Bronchial epithelial cell (primary cell): ENCODE measurements at regions not wholly inside any gene's neighbourhood (a gene's known extent, or its start where the extent isn't known, plus 50 kb on each side); places are given as distances from the start of the nearest gene placed in this dataset.
A peak's percentile ranks its signal among the peaks of the same experiment; 100 is the strongest.

ENCODE experiments used
- DNase-seq: peaks from one replicate; pipeline ENCODE4 v3.0.0-alpha.2; 2010; ENCODE audit warnings: low read depth
- FAIRE-seq: peaks from 2 replicates; lab custom pipeline; 2011; peaks lifted over from hg19 to GRCh38; lab: Jason Lieb, UNC
- H3K27me3 ChIP-seq: 2 replicates; pipeline ENCODE4 v1.5.1; 2011; ENCODE audit warnings: low read length; ENCODE audit not compliant: control insufficient read depth, insufficient read depth
- H3K36me3 ChIP-seq: 2 replicates; pipeline ENCODE4 v1.5.1; 2011; ENCODE audit warnings: low read length; ENCODE audit not compliant: control insufficient read depth, insufficient read depth
- H3K4me3 ChIP-seq: 2 replicates; pipeline ENCODE4 v1.5.1; 2011; ENCODE audit warnings: mild to moderate bottlenecking, low read depth, low read length, control low read depth
- TF ChIP-seq, protein P1 (sequence below): IDR thresholded peaks from 2 replicates; pipeline ENCODE4 v1.5.1; 2011; ENCODE audit warnings: mild to moderate bottlenecking, moderate library complexity, low read length, control low read depth, inconsistent platforms; ENCODE audit not compliant: insufficient read depth, severe bottlenecking

- TF ChIP-seq, protein P1, sequence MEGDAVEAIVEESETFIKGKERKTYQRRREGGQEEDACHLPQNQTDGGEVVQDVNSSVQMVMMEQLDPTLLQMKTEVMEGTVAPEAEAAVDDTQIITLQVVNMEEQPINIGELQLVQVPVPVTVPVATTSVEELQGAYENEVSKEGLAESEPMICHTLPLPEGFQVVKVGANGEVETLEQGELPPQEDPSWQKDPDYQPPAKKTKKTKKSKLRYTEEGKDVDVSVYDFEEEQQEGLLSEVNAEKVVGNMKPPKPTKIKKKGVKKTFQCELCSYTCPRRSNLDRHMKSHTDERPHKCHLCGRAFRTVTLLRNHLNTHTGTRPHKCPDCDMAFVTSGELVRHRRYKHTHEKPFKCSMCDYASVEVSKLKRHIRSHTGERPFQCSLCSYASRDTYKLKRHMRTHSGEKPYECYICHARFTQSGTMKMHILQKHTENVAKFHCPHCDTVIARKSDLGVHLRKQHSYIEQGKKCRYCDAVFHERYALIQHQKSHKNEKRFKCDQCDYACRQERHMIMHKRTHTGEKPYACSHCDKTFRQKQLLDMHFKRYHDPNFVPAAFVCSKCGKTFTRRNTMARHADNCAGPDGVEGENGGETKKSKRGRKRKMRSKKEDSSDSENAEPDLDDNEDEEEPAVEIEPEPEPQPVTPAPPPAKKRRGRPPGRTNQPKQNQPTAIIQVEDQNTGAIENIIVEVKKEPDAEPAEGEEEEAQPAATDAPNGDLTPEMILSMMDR: no peak
- Histone ChIP-seq H3K36me3 (no peaks in the 10 kb centered on the region), H3K4me3 (no peak overlapping the region), H3K27me3 (no peaks in the 10 kb centered on the region)
- DNase-seq (no peak), FAIRE-seq (no peak)
Observed at GRCh38 chr3:104178680-104179079, 1188.0 kb upstream of the ALCAM start.

DNA sequence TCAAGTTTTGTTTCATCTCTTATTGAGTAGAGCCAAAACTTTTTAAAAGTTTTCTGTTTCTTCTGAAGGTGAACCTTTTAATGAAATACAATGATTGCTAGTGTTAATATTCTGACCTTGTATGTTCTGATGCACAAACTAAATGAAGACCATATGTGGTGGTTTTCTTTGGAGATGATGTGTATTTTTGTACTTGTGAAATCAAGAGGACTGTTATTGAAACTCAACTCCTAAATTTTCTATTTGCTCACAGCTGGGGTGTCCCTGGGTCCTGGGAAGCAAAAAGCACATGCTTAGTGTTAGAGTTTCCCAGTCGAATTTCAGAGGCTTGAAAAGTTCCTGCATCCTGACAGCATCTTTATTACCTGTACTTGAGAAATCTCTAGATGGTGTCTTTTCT lies 1185.8 kb upstream of the ALCAM start:
- no peak for DNase-seq
- no peak for FAIRE-seq
- Histone ChIP-seq H3K36me3 (no peaks in the 10 kb centered on the region), H3K4me3 (no peak overlapping the region), H3K27me3 (no peaks in the 10 kb centered on the region)
- TF ChIP-seq, protein P1: no peak

DNA sequence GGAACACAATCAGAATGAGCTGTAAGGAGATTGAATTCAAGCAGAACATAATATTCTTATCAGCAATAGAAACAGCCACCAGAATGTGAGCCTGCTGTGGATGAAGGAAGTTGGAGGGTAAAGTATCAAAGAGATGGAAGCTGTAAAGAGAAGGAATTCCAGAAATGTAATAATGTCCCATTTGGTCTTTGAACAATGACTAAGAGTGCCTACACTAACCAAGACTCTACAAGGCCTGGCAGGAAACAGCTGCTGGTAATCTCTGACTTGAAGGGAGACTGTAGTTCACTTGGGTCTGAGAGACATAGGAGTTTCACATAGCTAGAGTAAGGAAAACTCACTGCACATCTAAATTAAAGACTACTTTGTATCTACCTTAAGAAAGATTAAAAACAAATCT lies 1176.0 kb upstream of the ALCAM start:
- FAIRE-seq (no peak), DNase-seq (no peak)
- no peaks in the 10 kb centered on the region for H3K27me3 ChIP-seq
- no peaks in the 10 kb centered on the region for H3K36me3 ChIP-seq
- TF ChIP-seq, protein P1: no peak
- no peak overlapping the region for H3K4me3 ChIP-seq

GRCh38 chr3:104198131-104198530 lies 1168.6 kb upstream of the ALCAM start:
- H3K27me3 ChIP-seq: no peaks in the 10 kb centered on the region
- H3K4me3 ChIP-seq: no peak overlapping the region
- FAIRE-seq: no peak
- H3K36me3 ChIP-seq: no peaks in the 10 kb centered on the region
- TF ChIP-seq, protein P1: no peak
- no peak for DNase-seq

- DNase-seq (peak; percentile 57), FAIRE-seq (no peak)
- TF ChIP-seq, protein P1: no peak
- Histone ChIP-seq H3K4me3 (no peak overlapping the region), H3K36me3 (no peaks in the 10 kb centered on the region), H3K27me3 (no peaks in the 10 kb centered on the region)
Observed at GRCh38 chr3:104206925-104207324, 1159.8 kb upstream of the ALCAM start.

DNA sequence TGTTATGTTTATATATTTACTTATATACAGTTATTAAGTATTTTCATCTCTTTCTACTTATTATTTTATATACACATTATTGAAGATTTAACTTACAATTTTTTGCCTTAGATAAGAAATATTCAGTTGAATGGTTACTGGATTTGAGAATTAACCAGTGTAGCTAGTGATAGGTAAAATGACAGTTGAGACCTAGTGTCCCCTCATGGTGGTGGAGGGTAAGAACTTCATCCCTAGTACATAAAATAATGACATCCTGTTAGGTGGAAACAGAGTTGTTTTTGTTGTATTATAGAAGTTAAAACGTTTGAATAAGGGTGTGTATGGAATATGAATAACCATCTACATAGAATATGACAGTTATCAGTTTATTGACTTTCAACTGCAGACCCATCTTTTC lies 1152.4 kb upstream of the ALCAM start:
- FAIRE-seq (no peak), DNase-seq (no peak)
- Histone ChIP-seq H3K4me3 (no peak overlapping the region), H3K36me3 (no peaks in the 10 kb centered on the region), H3K27me3 (no peaks in the 10 kb centered on the region)
- TF ChIP-seq, protein P1: no peak
